DOHH2 (cell line): ENCODE measurements at regions not wholly inside any gene's neighbourhood (a gene's known extent, or its start where the extent isn't known, plus 50 kb on each side); places are given as distances from the start of the nearest gene placed in this dataset.

ENCODE experiments used
- H3F3A ChIP-seq: fragments of 200-600 bp; sonication (generic), shearing (Covaris generic); 2 replicates; pipeline ENCODE4 v1.6.0; 2016; ENCODE audit warnings: antibody characterized with exemption, mild to moderate bottlenecking; ENCODE audit not compliant: control insufficient read depth, insufficient read depth
- H3K27ac ChIP-seq: fragments of 200-600 bp; sonication (generic); 2 replicates; pipeline ENCODE4 v1.5.1; 2014; ENCODE audit warnings: low read depth, mild to moderate bottlenecking, low read length, moderate library complexity
- H3K27me3 ChIP-seq: fragments of 200-600 bp; sonication (generic); 2 replicates; pipeline ENCODE4 v1.6.1; 2014; ENCODE audit warnings: mild to moderate bottlenecking, low read length, mixed read lengths; ENCODE audit not compliant: control insufficient read depth
- H3K36me3 ChIP-seq: fragments of 200-600 bp; sonication (generic); 2 replicates; pipeline ENCODE4 v1.6.1; 2014; ENCODE audit warnings: mild to moderate bottlenecking, low read length, moderate library complexity, mixed read lengths; ENCODE audit not compliant: control insufficient read depth
- H3K4me1 ChIP-seq: fragments of 200-600 bp; sonication (generic); 2 replicates; pipeline ENCODE4 v1.6.1; 2014; ENCODE audit warnings: mild to moderate bottlenecking, low read length, mixed read lengths; ENCODE audit not compliant: control insufficient read depth
- H3K4me2 ChIP-seq: fragments of 200-600 bp; sonication (generic); 2 replicates; pipeline ENCODE4 v1.6.0; 2014; ENCODE audit warnings: mild to moderate bottlenecking, low read length, moderate library complexity
- H3K4me3 ChIP-seq: fragments of 200-600 bp; sonication (generic); 2 replicates; pipeline ENCODE4 v1.5.1; 2014; ENCODE audit warnings: mild to moderate bottlenecking, low read length, mixed read lengths
- H3K79me2 ChIP-seq: fragments of 200-600 bp; sonication (generic); 2 replicates; pipeline ENCODE4 v1.6.1; 2014; ENCODE audit warnings: mild to moderate bottlenecking, low read length, mixed read lengths; ENCODE audit not compliant: control insufficient read depth
- H3K9me2 ChIP-seq: fragments of 200-600 bp; sonication (generic); replicated peaks from 2 replicates; pipeline ENCODE4 v1.6.1; 2014; ENCODE audit warnings: mild to moderate bottlenecking, low read length, mixed read lengths; ENCODE audit not compliant: control insufficient read depth
- H3K9me3 ChIP-seq: fragments of 200-600 bp; sonication (generic); 2 replicates; pipeline ENCODE4 v1.6.1; 2014; ENCODE audit warnings: antibody characterized with exemption, low read length, mixed read lengths; ENCODE audit not compliant: control insufficient read depth, insufficient read depth
- H4K20me1 ChIP-seq: fragments of 200-600 bp; sonication (generic); 2 replicates; pipeline ENCODE4 v1.6.0; 2014; ENCODE audit warnings: low read depth, mild to moderate bottlenecking, antibody characterized with exemption, low read length, moderate library complexity; ENCODE audit not compliant: control insufficient read depth, insufficient read depth
- EZH2phosphoT487 ChIP-seq: fragments of 200-600 bp; sonication (generic); IDR thresholded peaks from 2 replicates; pipeline ENCODE4 v1.6.1; 2017; ENCODE audit warnings: borderline replicate concordance, mild to moderate bottlenecking, antibody characterized with exemption, low read length, moderate library complexity, mixed read lengths
- TF ChIP-seq, protein P1 (sequence below): fragments of 200-600 bp; sonication (generic); IDR thresholded peaks from one replicate; pipeline ENCODE4 v1.5.1; 2014; ENCODE audit warnings: antibody characterized with exemption, mild to moderate bottlenecking, low read depth, low read length; ENCODE audit not compliant: poor library complexity, severe bottlenecking

DNA sequence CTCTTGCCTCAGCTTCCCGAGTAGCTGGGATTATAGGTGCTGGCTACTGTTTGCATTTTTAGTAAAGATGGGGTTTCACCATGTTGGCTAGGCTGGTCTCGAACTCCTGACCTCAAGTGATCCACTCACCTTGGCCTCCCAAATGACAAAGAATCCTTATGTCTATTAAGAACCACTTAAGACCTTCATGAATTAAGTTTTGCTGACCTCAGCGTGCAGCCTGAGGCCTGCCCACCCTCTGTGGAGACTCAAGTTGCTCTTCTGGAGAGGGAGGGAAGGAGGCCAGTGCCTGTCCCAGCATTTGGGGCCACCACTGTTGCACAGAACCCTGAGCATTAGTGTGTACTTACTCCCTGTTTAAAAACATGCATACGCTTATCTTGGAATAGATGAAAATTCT, 313.3 kb downstream of the FGF9 start:
- no peak overlapping the region for H3K4me3 ChIP-seq
- no peak overlapping the region for H3K4me2 ChIP-seq
- no peaks in the 10 kb centered on the region for H3K27me3 ChIP-seq
- no peaks in the 10 kb centered on the region for H3K79me2 ChIP-seq
- no peaks in the 10 kb centered on the region for H3K9me2 ChIP-seq
- H3K27ac ChIP-seq: no peak overlapping the region
- no peaks in the 10 kb centered on the region; the same call in 1 of the 2 replicates for H3K9me3 ChIP-seq
- no peaks in the 10 kb centered on the region for H3K36me3 ChIP-seq
- TF ChIP-seq, protein P1, sequence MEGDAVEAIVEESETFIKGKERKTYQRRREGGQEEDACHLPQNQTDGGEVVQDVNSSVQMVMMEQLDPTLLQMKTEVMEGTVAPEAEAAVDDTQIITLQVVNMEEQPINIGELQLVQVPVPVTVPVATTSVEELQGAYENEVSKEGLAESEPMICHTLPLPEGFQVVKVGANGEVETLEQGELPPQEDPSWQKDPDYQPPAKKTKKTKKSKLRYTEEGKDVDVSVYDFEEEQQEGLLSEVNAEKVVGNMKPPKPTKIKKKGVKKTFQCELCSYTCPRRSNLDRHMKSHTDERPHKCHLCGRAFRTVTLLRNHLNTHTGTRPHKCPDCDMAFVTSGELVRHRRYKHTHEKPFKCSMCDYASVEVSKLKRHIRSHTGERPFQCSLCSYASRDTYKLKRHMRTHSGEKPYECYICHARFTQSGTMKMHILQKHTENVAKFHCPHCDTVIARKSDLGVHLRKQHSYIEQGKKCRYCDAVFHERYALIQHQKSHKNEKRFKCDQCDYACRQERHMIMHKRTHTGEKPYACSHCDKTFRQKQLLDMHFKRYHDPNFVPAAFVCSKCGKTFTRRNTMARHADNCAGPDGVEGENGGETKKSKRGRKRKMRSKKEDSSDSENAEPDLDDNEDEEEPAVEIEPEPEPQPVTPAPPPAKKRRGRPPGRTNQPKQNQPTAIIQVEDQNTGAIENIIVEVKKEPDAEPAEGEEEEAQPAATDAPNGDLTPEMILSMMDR: no peak
- TF ChIP-seq EZH2phosphoT487: no peak
- no peaks in the 10 kb centered on the region for H4K20me1 ChIP-seq
- H3F3A ChIP-seq: no peaks in the 10 kb centered on the region
- no peaks in the 10 kb centered on the region for H3K4me1 ChIP-seq

DNA sequence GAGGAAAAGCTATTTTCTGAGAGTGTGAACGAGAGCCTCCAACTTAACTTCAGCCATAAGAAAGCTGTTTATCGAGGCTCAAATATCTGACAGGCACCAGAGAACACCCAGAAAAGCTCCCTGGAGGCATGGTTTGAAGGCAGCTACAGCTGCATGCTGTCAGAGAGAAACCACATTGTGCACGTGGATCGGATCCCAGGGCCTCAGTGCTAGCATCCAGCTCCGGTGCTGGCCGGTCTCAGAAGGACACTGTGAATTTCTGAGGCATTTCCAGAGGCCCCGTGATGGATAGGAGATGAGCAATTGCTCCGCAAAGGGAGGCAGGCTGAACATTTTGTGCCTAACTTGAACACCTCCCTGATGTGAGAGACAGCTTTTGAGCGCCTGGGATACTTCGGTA, 315.7 kb downstream of the FGF9 start:
- no peak overlapping the region for H3K27ac ChIP-seq
- H4K20me1 ChIP-seq: no peaks in the 10 kb centered on the region
- H3F3A ChIP-seq: no peaks in the 10 kb centered on the region
- no peaks in the 10 kb centered on the region; the same call in 1 of the 2 replicates for H3K9me3 ChIP-seq
- no peak overlapping the region for H3K4me3 ChIP-seq
- no peaks in the 10 kb centered on the region for H3K79me2 ChIP-seq
- H3K9me2 ChIP-seq: no peaks in the 10 kb centered on the region
- no peak overlapping the region for H3K4me2 ChIP-seq
- H3K4me1 ChIP-seq: no peaks in the 10 kb centered on the region
- no peaks in the 10 kb centered on the region for H3K27me3 ChIP-seq
- H3K36me3 ChIP-seq: no peaks in the 10 kb centered on the region
- TF ChIP-seq, protein P1: no peak
- TF ChIP-seq EZH2phosphoT487: no peak

DNA sequence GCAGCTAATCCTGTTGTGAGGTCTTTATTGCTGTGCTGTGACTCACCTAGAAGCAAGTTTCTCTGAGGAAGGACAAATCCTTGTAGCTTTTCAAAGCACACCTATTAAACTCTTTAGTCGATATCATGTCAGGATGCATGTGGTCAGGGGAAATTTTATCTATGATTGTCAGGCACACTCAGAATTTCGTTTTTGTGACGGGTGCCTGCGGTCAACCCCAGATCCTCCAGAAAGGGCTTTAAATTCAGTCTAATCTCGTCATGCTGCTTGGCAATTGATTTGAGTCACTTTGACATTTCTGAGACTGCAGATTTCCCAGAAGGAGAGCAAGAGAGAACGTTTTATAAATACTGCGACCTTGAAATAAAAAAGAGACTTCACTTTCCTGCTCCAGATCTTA, 316.9 kb downstream of the FGF9 start:
- Histone ChIP-seq H3K4me1 (no peaks in the 10 kb centered on the region), H3K36me3 (no peaks in the 10 kb centered on the region), H3K27ac (no peak overlapping the region), H4K20me1 (no peaks in the 10 kb centered on the region), H3K4me2 (no peak overlapping the region), H3K27me3 (no peaks in the 10 kb centered on the region), H3K9me3 (no peaks in the 10 kb centered on the region; the same call in 1 of the 2 replicates), H3K9me2 (no peaks in the 10 kb centered on the region), H3K79me2 (no peaks in the 10 kb centered on the region), H3K4me3 (no peak overlapping the region), H3F3A (no peaks in the 10 kb centered on the region)
- TF ChIP-seq EZH2phosphoT487: no peak
- TF ChIP-seq, protein P1: no peak

DNA sequence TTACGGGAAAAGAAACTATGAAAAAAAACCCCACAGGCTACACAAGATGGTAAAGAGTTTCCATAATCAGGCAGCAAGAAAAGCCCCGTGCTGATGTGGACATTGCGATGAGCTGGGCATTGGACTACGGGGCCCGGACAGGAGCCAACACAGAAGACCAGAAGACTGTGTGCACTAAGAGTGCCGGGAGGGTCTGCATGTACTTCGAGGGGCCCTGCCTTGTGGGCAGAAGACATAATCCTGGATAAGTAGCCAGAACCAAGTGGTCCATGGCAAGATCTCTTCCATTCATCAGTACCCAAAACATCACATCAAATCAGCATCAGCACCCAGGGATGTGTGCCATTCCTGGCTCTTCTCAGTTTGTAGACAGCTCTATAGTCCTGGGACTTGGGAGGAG, 317.8 kb downstream of the FGF9 start:
- Histone ChIP-seq H4K20me1 (no peaks in the 10 kb centered on the region), H3K27ac (no peak overlapping the region), H3K79me2 (no peaks in the 10 kb centered on the region), H3K9me3 (no peaks in the 10 kb centered on the region), H3K4me3 (no peak overlapping the region), H3K27me3 (no peaks in the 10 kb centered on the region), H3K4me2 (no peak overlapping the region), H3F3A (no peaks in the 10 kb centered on the region), H3K9me2 (no peaks in the 10 kb centered on the region), H3K36me3 (no peaks in the 10 kb centered on the region), H3K4me1 (no peaks in the 10 kb centered on the region)
- TF ChIP-seq EZH2phosphoT487: no peak
- TF ChIP-seq, protein P1: no peak
